Astrocyte of the cerebellum (primary cell): ENCODE measurements at regions not wholly inside any gene's neighbourhood (a gene's known extent, or its start where the extent isn't known, plus 50 kb on each side); places are given as distances from the start of the nearest gene placed in this dataset.

Experiments
- DNase-seq: peaks from one replicate; pipeline ENCODE4 v3.0.0-alpha.2; 2011; ENCODE audit warnings: low read depth
- H3K4me3 ChIP-seq: 2 replicates; pipeline ENCODE4 v1.5.1; 2011; ENCODE audit warnings: mild to moderate bottlenecking, low read depth, low read length, moderate library complexity
- CTCF ChIP-seq: IDR thresholded peaks from 2 replicates; pipeline ENCODE4 v1.5.1; 2012; ENCODE audit warnings: low read length, low read depth, moderate library complexity, mild to moderate bottlenecking; ENCODE audit errors: missing control alignments
- in situ Hi-C: cut with HindIII; loops from 2 replicates; pipeline ENCODE4 v1.10.0; 2017; ENCODE audit warnings: low sequenced_read_pairs

GRCh38 chr7:152565731-152566130 is 110.2 kb downstream of the XRCC2 start:
- no peak for DNase-seq
- no peak for TF ChIP-seq CTCF
- no peak overlapping the region for H3K4me3 ChIP-seq
- in situ Hi-C loops = no loop called here

GRCh38 chr7:152564656-152565250 is 111.2 kb downstream of the XRCC2 start:
- in situ Hi-C loops = no loop called here
- no peak for TF ChIP-seq CTCF
- H3K4me3 ChIP-seq = no peak overlapping the region
- no peak for DNase-seq

GRCh38 chr7:152556013-152556755 is 119.8 kb downstream of the XRCC2 start:
- no peak for TF ChIP-seq CTCF
- no peak overlapping the region for H3K4me3 ChIP-seq
- DNase-seq = no peak
- in situ Hi-C loops = no loop called here

- H3K4me3 ChIP-seq = no peak overlapping the region
- in situ Hi-C loops = no loop called here
- no peak for TF ChIP-seq CTCF
- DNase-seq = no peak
Observed at GRCh38 chr7:152553671-152554317, 118.0 kb upstream of the KMT2C start.

- in situ Hi-C loops = no loop called here
- no peak for DNase-seq
- H3K4me3 ChIP-seq = no peak overlapping the region
- no peak for TF ChIP-seq CTCF
Observed at GRCh38 chr7:152551304-152552036, 115.7 kb upstream of the KMT2C start.

- no peak overlapping the region for H3K4me3 ChIP-seq
- DNase-seq = no peak
- in situ Hi-C loops = no loop called here
- TF ChIP-seq CTCF = no peak
Observed at GRCh38 chr7:152544971-152545619, 109.3 kb upstream of the KMT2C start.
